ENCODE measurements at regions not wholly inside any gene's neighbourhood (a gene's known extent, or its start where the extent isn't known, plus 50 kb on each side); places are given as distances from the start of the nearest gene placed in this dataset.

GRCh38 chr2:19731515-19731914, 170.3 kb downstream of the TTC32 start:
- TF ChIP-seq CTCF (IDR thresholded peaks at IDR 0.05; ENCODE audit: borderline replicate concordance, control extremely low read depth, extremely low read depth, insufficient read depth, missing control alignments): no peak
- DNase-seq (ENCODE audit: low spot score): no peak
- in situ Hi-C loops (cut with MboI; ENCODE audit: low sequenced_read_pairs, unreplicated experiment): no loop called here

GRCh38 chr2:19731037-19731436, 170.7 kb downstream of the TTC32 start:
- no peak for TF ChIP-seq CTCF (IDR thresholded peaks at IDR 0.05; ENCODE audit: borderline replicate concordance, control extremely low read depth, extremely low read depth, insufficient read depth, missing control alignments)
- in situ Hi-C loops (cut with MboI; ENCODE audit: low sequenced_read_pairs, unreplicated experiment): no loop called here
- no peak for DNase-seq (ENCODE audit: low spot score)

GRCh38 chr2:19728125-19728524, 173.7 kb downstream of the TTC32 start:
- no peak for TF ChIP-seq CTCF (IDR thresholded peaks at IDR 0.05; ENCODE audit: borderline replicate concordance, control extremely low read depth, extremely low read depth, insufficient read depth, missing control alignments)
- in situ Hi-C loops (cut with MboI; ENCODE audit: low sequenced_read_pairs, unreplicated experiment): no loop called here
- no peak for DNase-seq (ENCODE audit: low spot score)

- DNase-seq (ENCODE audit: low spot score): no peak
- in situ Hi-C loops (cut with MboI; ENCODE audit: low sequenced_read_pairs, unreplicated experiment): no loop called here
- TF ChIP-seq CTCF (IDR thresholded peaks at IDR 0.05; ENCODE audit: borderline replicate concordance, control extremely low read depth, extremely low read depth, insufficient read depth, missing control alignments): no peak
These were observed 176.4 kb downstream of the TTC32 start for GRCh38 chr2:19725392-19725791.

GRCh38 chr2:19723021-19723420, 178.8 kb downstream of the TTC32 start:
- DNase-seq (ENCODE audit: low spot score): no peak
- in situ Hi-C loops (cut with MboI; ENCODE audit: low sequenced_read_pairs, unreplicated experiment): no loop called here
- TF ChIP-seq CTCF (IDR thresholded peaks at IDR 0.05; ENCODE audit: borderline replicate concordance, control extremely low read depth, extremely low read depth, insufficient read depth, missing control alignments): no peak

GRCh38 chr2:19722531-19722971, 179.2 kb downstream of the TTC32 start:
- DNase-seq (ENCODE audit: low spot score): no peak
- no peak for TF ChIP-seq CTCF (IDR thresholded peaks at IDR 0.05; ENCODE audit: borderline replicate concordance, control extremely low read depth, extremely low read depth, insufficient read depth, missing control alignments)
- in situ Hi-C loops (cut with MboI; ENCODE audit: low sequenced_read_pairs, unreplicated experiment): no loop called here

GRCh38 chr2:19720306-19720705, 181.5 kb downstream of the TTC32 start:
- no peak for DNase-seq (ENCODE audit: low spot score)
- no peak for TF ChIP-seq CTCF (IDR thresholded peaks at IDR 0.05; ENCODE audit: borderline replicate concordance, control extremely low read depth, extremely low read depth, insufficient read depth, missing control alignments)
- in situ Hi-C loops (cut with MboI; ENCODE audit: low sequenced_read_pairs, unreplicated experiment): no loop called here
